CD4-positive, alpha-beta T cell (primary cell): ENCODE measurements at regions not wholly inside any gene's neighbourhood (a gene's known extent, or its start where the extent isn't known, plus 50 kb on each side); places are given as distances from the start of the nearest gene placed in this dataset.
"Not testable (repeated sequence)": the region's sequence is repeated elsewhere in the genome, so short reads cannot be mapped to it uniquely, and the experiment has no call there.

Source experiments
- ATAC-seq: fragments of 200-7000 bp; cut with Tn5 transposase; one replicate; pipeline ENCODE4 v1.10.0; 2022; ENCODE audit warnings: mild to moderate bottlenecking; ENCODE audit not compliant: poor library complexity
- CTCF ChIA-PET: fragments of 350-600 bp; sonication (Branson Sonifier 250); formaldehyde crosslinking; loops from one replicate; lab custom pipeline; 2021; ENCODE audit warnings: antibody characterized with exemption, inconsistent platforms; lab: Charles Lee
- POLR2A ChIA-PET: fragments of 350-600 bp; sonication (Branson Sonifier 250); formaldehyde crosslinking; loops from one replicate; lab custom pipeline; 2021; ENCODE audit warnings: antibody characterized with exemption, inconsistent platforms; lab: Charles Lee
- DNase-seq, 14 experiments: peaks; one replicate each; pipeline ENCODE4 v3.0.0-alpha.2; 2013 to 2020; ENCODE audit warnings: mixed read lengths in 2 of 14
- H3K27ac ChIP-seq, 2 donors: one replicate each; pipeline versions ENCODE4 v1.5.1 to v1.7.0; 2013; ENCODE audit warnings: low read length in 2 of 2, low read depth in 1 of 2, mild to moderate bottlenecking in 1 of 2
- H3K27me3 ChIP-seq, 2 experiments: 1 replicate in 1 of 2; 2 replicates in 1 of 2; pipeline versions ENCODE4 v1.6.1 to v1.7.0; 2013; ENCODE audit warnings: low read length in 2 of 2, control low read depth in 1 of 2, mild to moderate bottlenecking in 1 of 2, moderate library complexity in 1 of 2; ENCODE audit not compliant: insufficient read depth in 2 of 2, control insufficient read depth in 1 of 2
- H3K36me3 ChIP-seq: one replicate; pipeline ENCODE4 v1.6.1; 2013; ENCODE audit warnings: low read length, control low read depth; ENCODE audit not compliant: insufficient read depth
- H3K4me1 ChIP-seq: one replicate; pipeline ENCODE4 v1.6.1; 2013; ENCODE audit warnings: low read length, control low read depth; ENCODE audit not compliant: insufficient read depth
- H3K4me3 ChIP-seq: one replicate; pipeline ENCODE4 v1.5.1; 2013; ENCODE audit warnings: mild to moderate bottlenecking, low read length, moderate library complexity
- H3K9me3 ChIP-seq, 2 experiments: 1 replicate in 1 of 2; 2 replicates in 1 of 2; pipeline versions ENCODE4 v1.6.1 to v1.7.0; 2013; ENCODE audit warnings: low read length in 2 of 2, mild to moderate bottlenecking in 2 of 2, control low read depth in 1 of 2, moderate library complexity in 1 of 2; ENCODE audit not compliant: control insufficient read depth in 1 of 2, insufficient read depth in 1 of 2
- H3K27ac Mint-ChIP-seq: one replicate; pipeline ENCODE4 v1.8.0; 2020; ENCODE audit warnings: mixed read lengths
- H3K27me3 Mint-ChIP-seq: one replicate; pipeline ENCODE4 v1.8.0; 2021; ENCODE audit warnings: mixed read lengths
- H3K36me3 Mint-ChIP-seq: one replicate; pipeline ENCODE4 v1.8.0; 2021; ENCODE audit warnings: low read depth, mixed read lengths
- H3K4me1 Mint-ChIP-seq: one replicate; pipeline ENCODE4 v1.8.0; 2021; ENCODE audit warnings: low read depth, mixed read lengths
- H3K4me3 Mint-ChIP-seq: one replicate; pipeline ENCODE4 v1.8.0; 2020; ENCODE audit warnings: mild to moderate bottlenecking, mixed read lengths
- H3K9me3 Mint-ChIP-seq: one replicate; pipeline ENCODE4 v1.8.0; 2020; ENCODE audit warnings: mixed read lengths
- intact Hi-C, 2 experiments: fragments of 100-400 bp; cut with DNase I in 1 of 2; cut with micrococcal nuclease in 1 of 2; formaldehyde crosslinking; loops; one replicate each; pipeline versions ENCODE4 v1.15.1 to v1.9.0; 2023 to 2025; cut with DNase I, micrococcal nuclease
- TF ChIP-seq, protein P1 (sequence below): fragments of 200-600 bp; IDR thresholded peaks from one replicate; pipeline ENCODE4 v1.8.0; 2022; ENCODE audit warnings: antibody characterized with exemption, mild to moderate bottlenecking

- CTCF ChIA-PET = no interaction called here
- H3K36me3 Mint-ChIP-seq = no peaks in the 10 kb centered on the region
- peaks cover 11 to 13% of the 10 kb centered on the region in 2 experiments for H3K9me3 ChIP-seq
Measured at GRCh38 chr10:45227456-45227855, 88.0 kb downstream of the OR13A1 start.

GRCh38 chr10:45229823-45230222 lies 85.6 kb downstream of the OR13A1 start:
- CTCF ChIA-PET = no interaction called here
- peaks cover 12% of the 10 kb centered on the region for H3K27me3 Mint-ChIP-seq
- no peak for ATAC-seq
- POLR2A ChIA-PET = no interaction called here
- TF ChIP-seq, protein P1, sequence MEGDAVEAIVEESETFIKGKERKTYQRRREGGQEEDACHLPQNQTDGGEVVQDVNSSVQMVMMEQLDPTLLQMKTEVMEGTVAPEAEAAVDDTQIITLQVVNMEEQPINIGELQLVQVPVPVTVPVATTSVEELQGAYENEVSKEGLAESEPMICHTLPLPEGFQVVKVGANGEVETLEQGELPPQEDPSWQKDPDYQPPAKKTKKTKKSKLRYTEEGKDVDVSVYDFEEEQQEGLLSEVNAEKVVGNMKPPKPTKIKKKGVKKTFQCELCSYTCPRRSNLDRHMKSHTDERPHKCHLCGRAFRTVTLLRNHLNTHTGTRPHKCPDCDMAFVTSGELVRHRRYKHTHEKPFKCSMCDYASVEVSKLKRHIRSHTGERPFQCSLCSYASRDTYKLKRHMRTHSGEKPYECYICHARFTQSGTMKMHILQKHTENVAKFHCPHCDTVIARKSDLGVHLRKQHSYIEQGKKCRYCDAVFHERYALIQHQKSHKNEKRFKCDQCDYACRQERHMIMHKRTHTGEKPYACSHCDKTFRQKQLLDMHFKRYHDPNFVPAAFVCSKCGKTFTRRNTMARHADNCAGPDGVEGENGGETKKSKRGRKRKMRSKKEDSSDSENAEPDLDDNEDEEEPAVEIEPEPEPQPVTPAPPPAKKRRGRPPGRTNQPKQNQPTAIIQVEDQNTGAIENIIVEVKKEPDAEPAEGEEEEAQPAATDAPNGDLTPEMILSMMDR = no peak
- intact Hi-C loops = loop anchor here (5.0 to 10.0 kb wide), 3 partner anchors 225 to 805 kb away; partner anchors contain the start of genes NCOA4 (in 1 of the 2) and ZNF22 (in 1 of the 2)
- peaks cover 4% of the 10 kb centered on the region for H3K9me3 Mint-ChIP-seq
- Histone ChIP-seq H3K9me3 (peaks cover 5 to 13% of the 10 kb centered on the region in 2 experiments), H3K27ac (no peak overlapping the region), H3K4me1 (no peaks in the 10 kb centered on the region), H3K27me3 (peaks cover 0 to 5% of the 10 kb centered on the region in 2 experiments), H3K36me3 (no peaks in the 10 kb centered on the region), H3K4me3 (no peak overlapping the region)
- DNase-seq = no peak
- H3K27ac Mint-ChIP-seq = no peak overlapping the region
- H3K36me3 Mint-ChIP-seq = no peaks in the 10 kb centered on the region
- H3K4me1 Mint-ChIP-seq = no peaks in the 10 kb centered on the region
- H3K4me3 Mint-ChIP-seq = no peak overlapping the region

More at GRCh38 chr10:45227456-45227855, 88.0 kb downstream of the OR13A1 start:
- no peak for DNase-seq
- no peak for ATAC-seq
- intact Hi-C loops = no loop called here
- H3K27me3 ChIP-seq = peaks cover 0 to 5% of the 10 kb centered on the region in 2 experiments
- no peaks in the 10 kb centered on the region for H3K4me1 ChIP-seq
- no peak overlapping the region for H3K27ac Mint-ChIP-seq
- POLR2A ChIA-PET = no interaction called here
- TF ChIP-seq, protein P1 = no peak
- no peak overlapping the region for H3K4me3 ChIP-seq
- H3K27me3 Mint-ChIP-seq = no peaks in the 10 kb centered on the region
- no peak overlapping the region for H3K27ac ChIP-seq
- no peaks in the 10 kb centered on the region for H3K36me3 ChIP-seq
- no peaks in the 10 kb centered on the region for H3K4me1 Mint-ChIP-seq
- no peak overlapping the region for H3K4me3 Mint-ChIP-seq
- peaks cover 4% of the 10 kb centered on the region for H3K9me3 Mint-ChIP-seq

DNA sequence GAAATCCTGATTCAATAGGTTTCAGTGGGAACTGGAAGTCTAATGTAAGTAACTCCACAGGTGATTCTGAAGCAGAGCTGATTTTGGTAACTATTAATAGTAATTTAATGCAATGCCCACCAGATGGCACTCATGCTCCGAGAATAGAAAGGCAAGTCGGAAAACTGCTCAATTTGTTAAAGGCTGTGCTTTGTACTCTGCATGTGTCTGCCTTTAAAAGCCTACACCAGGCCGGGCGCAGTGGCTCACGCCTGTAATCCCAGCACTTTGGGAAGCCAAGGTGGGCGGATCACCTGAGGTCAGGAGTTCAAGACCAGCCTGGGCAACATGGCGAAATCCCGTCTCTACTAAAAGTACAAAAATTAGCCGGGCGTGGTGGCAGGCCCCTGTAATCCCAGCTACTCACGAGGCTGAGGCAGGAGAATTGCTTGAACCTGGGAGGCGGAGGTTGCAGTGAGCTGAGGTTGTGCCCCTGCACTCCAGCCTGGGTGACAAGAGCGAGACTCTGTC lies 80.1 kb downstream of the OR13A1 start:
- POLR2A ChIA-PET = interaction anchor here (0.6 kb wide), 1 partner anchor 15 kb away, joined by 3 read pairs; no protein-coding TSS in a partner anchor
- H3K36me3 Mint-ChIP-seq = not testable (repeated sequence)

More for the DNA sequence above, 80.1 kb downstream of the OR13A1 start:
- intact Hi-C loops = loop anchor here (10.0 kb wide), 2 partner anchors 231 to 799 kb away; partner anchors contain the start of genes NCOA4 (in 1 of the 2) and ZNF22 (in 1 of the 2)
- TF ChIP-seq, protein P1 = peak; percentile 73
- DNase-seq (peak; percentile 23 to 81 (median 50)), ATAC-seq (peak; percentile 55)
- H3K36me3 ChIP-seq, H3K27me3 ChIP-seq, H3K27ac ChIP-seq, H3K4me1 Mint-ChIP-seq, H3K9me3 Mint-ChIP-seq, H3K27ac Mint-ChIP-seq, H3K4me1 ChIP-seq, H3K4me3 ChIP-seq, H3K4me3 Mint-ChIP-seq, H3K9me3 ChIP-seq: not testable (repeated sequence)
- CTCF ChIA-PET = interaction anchor here (0.6 to 1.9 kb wide), 8 partner anchors 9 to 499 kb away, joined by 3 to 6 read pairs (median 3); no protein-coding TSS in a partner anchor
- peaks cover 15% of the 10 kb centered on the region for H3K27me3 Mint-ChIP-seq
